ENCODE measurements at regions not wholly inside any gene's neighbourhood (a gene's known extent, or its start where the extent isn't known, plus 50 kb on each side); places are given as distances from the start of the nearest gene placed in this dataset.
A peak's percentile ranks its signal among the peaks of the same experiment; 100 is the strongest.

- ChIA-PET POLR2A (ENCODE audit: partially characterized antibody) (no interaction called here), CTCF (ENCODE audit: partially characterized antibody) (interaction anchor here (0.7 to 2.3 kb wide), 2 partner anchors 13 to 145 kb away, joined by 3 to 7 read pairs; no protein-coding TSS in a partner anchor)
- H3K18ac ChIP-seq (ENCODE audit: extremely low read depth, low read length) = no peak overlapping the region
- H3K9ac ChIP-seq (replicated peaks in 1 of 4; ENCODE audit: extremely low read depth in 1 of 4, low read depth in 3 of 4, low read length in 3 of 4) = no peak overlapping the region
- 94% methylated on average over 4 of the region's 4 CpGs; no CpG with 5 or more reads in 1 of the 2 experiments for WGBS, 2 experiments (ENCODE audit: extremely low coverage in 1 of 2, insufficient coverage in 1 of 2, insufficient read length in 1 of 2, insufficient replicate concordance in 2 of 2, low coverage in 1 of 2, low lambda C conversion rate in 2 of 2, missing lambda C conversion rate in 1 of 2)
- no peak for FAIRE-seq
- H2BK120ac ChIP-seq (replicated peaks; ENCODE audit: low read depth, low read length) = no peak overlapping the region
- no peak overlapping the region for H2BK20ac ChIP-seq (ENCODE audit: low read length)
- no peak overlapping the region for H4K8ac ChIP-seq (ENCODE audit: extremely low read depth, insufficient read depth, low read length)
- no peak overlapping the region for H3K4me2 ChIP-seq (ENCODE audit: insufficient read depth in 1 of 2, low read depth in 2 of 2, low read length in 2 of 2)
- no peaks in the 10 kb centered on the region; the same call in 1 of the 2 replicates for H3K23me2 ChIP-seq (ENCODE audit: low read depth, low read length)
- no peak overlapping the region for H2AK5ac ChIP-seq (ENCODE audit: low read depth, low read length)
- no peaks in the 10 kb centered on the region for H3K4me1 ChIP-seq (replicated peaks in 1 of 4; ENCODE audit: control insufficient read depth in 3 of 4, insufficient read depth in 4 of 4, low read length in 3 of 4)
- no peak overlapping the region for H3K4ac ChIP-seq (replicated peaks; ENCODE audit: insufficient read length, low read depth, low read length)
- H3K56ac ChIP-seq (replicated peaks; ENCODE audit: insufficient read length, low read depth, low read length) = no peak overlapping the region
- no peak overlapping the region for H4K5ac ChIP-seq (ENCODE audit: insufficient read length, low read depth, low read length)
- H3K27ac ChIP-seq (ENCODE audit: low read depth, low read length) = no peak overlapping the region
- no peaks in the 10 kb centered on the region; a peak in 2 of 8 replicates for H3K36me3 ChIP-seq (ENCODE audit: control insufficient read depth in 2 of 4, insufficient read depth in 4 of 4, low read length in 3 of 4)
- H3K23ac ChIP-seq (ENCODE audit: insufficient read length) = no peak overlapping the region
- H2BK12ac ChIP-seq (ENCODE audit: low read depth, low read length) = no peak overlapping the region
- 0 out of 2 replicates have a peak overlapping the region, but pooled peaks have one; percentile 20 for H2AFZ ChIP-seq (ENCODE audit: low read length)
- no peaks in the 10 kb centered on the region for H4K20me1 ChIP-seq (replicated peaks in 1 of 2; ENCODE audit: control insufficient read depth in 1 of 2, insufficient read depth in 2 of 2, low read length in 2 of 2)
- H2BK15ac ChIP-seq (ENCODE audit: low read length) = no peak overlapping the region
- no peak overlapping the region for H4K91ac ChIP-seq (replicated peaks; ENCODE audit: insufficient read length, low read length)
- no peak overlapping the region for H2BK5ac ChIP-seq (ENCODE audit: low read depth, low read length)
- no peak overlapping the region; a peak in 1 of 8 replicates for H3K4me3 ChIP-seq (ENCODE audit: extremely low read depth in 1 of 4, insufficient read depth in 2 of 4, low read depth in 3 of 4, low read length in 4 of 4)
- no peaks in the 10 kb centered on the region for H3K27me3 ChIP-seq (replicated peaks in 1 of 4; ENCODE audit: control insufficient read depth in 3 of 4, extremely low read depth in 1 of 4, insufficient read depth in 3 of 4, low read length in 3 of 4)
- H3K79me1 ChIP-seq (ENCODE audit: low read depth, low read length) = no peaks in the 10 kb centered on the region
- peaks cover 2 to 8% of the 10 kb centered on the region in 2 experiments; a peak in 2 of 4 replicates for H3K9me3 ChIP-seq (ENCODE audit: insufficient read depth in 2 of 2, low read depth in 1 of 2, low read length in 1 of 2)
- H3K14ac ChIP-seq (ENCODE audit: insufficient read length) = no peak overlapping the region
- DNase-seq (ENCODE audit: low read depth in 1 of 2, low spot score in 2 of 2) = no peak
- H3K79me2 ChIP-seq (ENCODE audit: control insufficient read depth in 1 of 2, insufficient read depth in 2 of 2, low read length in 2 of 2) = no peaks in the 10 kb centered on the region
- TF ChIP-seq GTF2F1 (IDR thresholded peaks at IDR 0.05; ENCODE audit: borderline replicate concordance, low read depth, low read length) (no peak), CEBPB (IDR thresholded peaks at IDR 0.05; ENCODE audit: low read depth, low read length) (no peak), PHF8 (conservative IDR thresholded peaks at IDR 0.05; ENCODE audit: low read depth, low read length) (no peak), POLR2AphosphoS5 (IDR thresholded peaks at IDR 0.05; ENCODE audit: low read depth, low read length) (no peak), FOSL1 (IDR thresholded peaks at IDR 0.05; ENCODE audit: insufficient read depth, low read depth, low read length) (no peak), TAF1 (IDR thresholded peaks at IDR 0.05; ENCODE audit: low read depth, low read length) (no peak), BACH1 (IDR thresholded peaks at IDR 0.05; ENCODE audit: low read length) (no peak), RFX5 (IDR thresholded peaks at IDR 0.05; ENCODE audit: borderline replicate concordance, low read depth, low read length) (no peak), KDM4A (IDR thresholded peaks at IDR 0.05; ENCODE audit: low read depth, low read length, severe bottlenecking) (no peak), CTBP2 (IDR thresholded peaks at IDR 0.05; ENCODE audit: borderline replicate concordance, insufficient read depth, insufficient read length, low read length) (no peak), CHD2 (IDR thresholded peaks at IDR 0.05; ENCODE audit: low read length) (no peak), ASH2L (IDR thresholded peaks at IDR 0.05; ENCODE audit: low read length) (no peak), CREB1 (IDR thresholded peaks at IDR 0.05) (no peak), GABPA (IDR thresholded peaks at IDR 0.05; ENCODE audit: borderline replicate concordance, insufficient read depth, low read length) (no peak), RNF2 (IDR thresholded peaks at IDR 0.05; ENCODE audit: borderline replicate concordance, low read depth, low read length, missing control alignments, poor library complexity, severe bottlenecking) (no peak)
Observed at GRCh38 chr5:114924769-114925168, 244.9 kb downstream of the TRIM36 start.

All from H1 (cell line).